Myocyte (in vitro differentiated cells): ENCODE measurements at regions not wholly inside any gene's neighbourhood (a gene's known extent, or its start where the extent isn't known, plus 50 kb on each side); places are given as distances from the start of the nearest gene placed in this dataset.

Source experiments
- DNase-seq: peaks from one replicate; pipeline ENCODE4 v3.0.0-alpha.2; 2012; ENCODE audit warnings: low read depth

GRCh38 chr2:220202066-220202465 is 574.6 kb downstream of the SLC4A3 start:
- no peak for DNase-seq

DNA sequence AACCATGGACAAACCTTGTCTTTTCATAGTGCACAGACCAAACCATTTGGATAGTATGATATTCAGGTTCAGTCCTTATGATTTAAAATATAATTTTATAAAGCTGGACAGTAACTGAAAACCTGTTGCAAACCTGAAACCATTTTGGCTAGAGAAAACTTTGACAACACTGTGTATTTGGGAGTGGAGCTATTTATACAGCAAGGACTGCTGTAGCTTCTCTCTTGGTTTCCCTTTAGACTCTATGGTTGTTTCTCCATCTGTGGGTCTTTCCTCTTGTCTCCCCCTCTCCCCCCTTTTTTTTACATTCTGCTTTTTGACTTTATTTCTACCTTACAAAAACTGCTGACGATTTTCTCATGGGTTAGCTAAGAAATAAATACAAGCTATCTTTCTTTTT is 581.7 kb downstream of the SLC4A3 start:
- DNase-seq: no peak

- no peak for DNase-seq
Measured at GRCh38 chr2:220209751-220210150, 582.3 kb downstream of the SLC4A3 start.

GRCh38 chr2:220212296-220213080 is 585.1 kb downstream of the SLC4A3 start:
- no peak for DNase-seq

DNA sequence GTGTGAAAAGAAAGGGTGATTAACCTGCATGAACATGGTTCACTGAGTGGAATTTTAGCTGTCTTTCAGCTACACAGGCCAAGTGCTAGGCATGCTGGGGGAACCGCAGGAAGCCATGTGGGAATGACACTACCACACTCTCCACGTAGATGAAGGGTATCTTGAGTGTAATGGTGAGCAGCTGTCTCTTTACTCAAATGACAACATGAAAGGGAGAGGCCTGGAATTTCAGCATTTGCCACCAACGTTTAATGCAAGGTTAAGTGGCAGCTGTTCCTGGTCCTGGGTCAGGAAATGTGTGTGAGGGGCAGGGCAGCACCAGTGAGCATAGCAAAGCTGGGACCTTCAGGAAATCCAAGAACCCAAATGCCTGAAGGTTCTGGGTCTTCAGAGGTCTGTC is 588.4 kb downstream of the SLC4A3 start:
- DNase-seq: peak; percentile 98

DNA sequence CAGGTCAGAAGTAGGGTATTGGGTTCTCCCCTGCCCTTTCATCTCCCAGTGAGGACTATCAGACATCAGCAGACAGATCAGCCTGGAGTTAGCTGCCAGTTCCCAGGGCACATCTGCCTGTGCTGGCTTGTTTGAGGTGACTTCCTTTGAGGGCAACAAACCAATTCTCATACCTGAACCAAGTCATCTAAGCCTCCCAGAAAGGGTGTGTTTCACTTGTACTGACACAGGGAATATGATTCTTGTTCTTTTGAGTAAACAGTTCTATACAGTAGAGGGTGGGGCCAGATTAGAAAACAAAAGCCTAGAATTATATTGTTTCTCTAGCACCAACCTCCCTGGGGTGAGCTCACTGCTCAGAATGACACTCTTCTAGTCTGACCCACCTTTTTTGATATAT is 591.9 kb downstream of the SLC4A3 start:
- no peak for DNase-seq

DNA sequence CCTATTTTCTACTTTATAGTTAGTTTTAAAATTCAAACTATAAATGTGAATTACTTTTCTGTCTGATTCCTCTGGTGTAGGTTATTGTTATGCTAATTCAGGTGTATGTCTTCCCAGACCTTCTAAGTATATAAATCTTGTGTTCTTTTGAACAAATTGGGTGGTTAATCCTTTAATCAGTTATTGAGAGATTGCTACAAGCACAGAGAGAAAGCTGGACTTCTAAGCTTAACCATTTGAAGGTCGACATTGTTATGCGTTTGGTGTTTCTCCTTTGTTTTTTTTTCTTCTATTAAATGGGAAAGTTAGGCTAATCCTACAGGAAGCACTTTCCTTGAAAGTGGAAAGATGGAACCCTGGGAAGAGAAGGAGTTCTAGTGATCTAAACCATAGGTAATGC is 592.6 kb downstream of the SLC4A3 start:
- no peak for DNase-seq

DNA sequence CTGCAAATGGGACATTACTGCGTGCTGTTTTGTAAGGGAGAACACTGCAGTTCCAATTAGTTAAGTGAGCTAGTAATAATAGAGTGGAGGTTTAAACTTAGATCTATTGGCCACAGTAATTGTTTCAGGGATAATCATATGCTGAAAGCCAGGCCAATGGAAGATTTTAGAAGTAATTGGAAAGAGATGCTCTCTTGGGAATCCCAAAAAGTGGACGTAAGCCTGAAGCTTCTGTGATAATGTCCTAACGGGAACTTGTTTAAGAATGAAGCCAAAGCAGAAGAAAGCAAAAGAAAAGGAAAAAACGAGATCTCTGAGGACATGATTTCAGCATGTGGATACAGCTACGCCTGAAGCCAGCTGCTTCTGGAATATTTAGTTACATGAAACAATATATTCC is 594.6 kb downstream of the SLC4A3 start:
- no peak for DNase-seq

DNA sequence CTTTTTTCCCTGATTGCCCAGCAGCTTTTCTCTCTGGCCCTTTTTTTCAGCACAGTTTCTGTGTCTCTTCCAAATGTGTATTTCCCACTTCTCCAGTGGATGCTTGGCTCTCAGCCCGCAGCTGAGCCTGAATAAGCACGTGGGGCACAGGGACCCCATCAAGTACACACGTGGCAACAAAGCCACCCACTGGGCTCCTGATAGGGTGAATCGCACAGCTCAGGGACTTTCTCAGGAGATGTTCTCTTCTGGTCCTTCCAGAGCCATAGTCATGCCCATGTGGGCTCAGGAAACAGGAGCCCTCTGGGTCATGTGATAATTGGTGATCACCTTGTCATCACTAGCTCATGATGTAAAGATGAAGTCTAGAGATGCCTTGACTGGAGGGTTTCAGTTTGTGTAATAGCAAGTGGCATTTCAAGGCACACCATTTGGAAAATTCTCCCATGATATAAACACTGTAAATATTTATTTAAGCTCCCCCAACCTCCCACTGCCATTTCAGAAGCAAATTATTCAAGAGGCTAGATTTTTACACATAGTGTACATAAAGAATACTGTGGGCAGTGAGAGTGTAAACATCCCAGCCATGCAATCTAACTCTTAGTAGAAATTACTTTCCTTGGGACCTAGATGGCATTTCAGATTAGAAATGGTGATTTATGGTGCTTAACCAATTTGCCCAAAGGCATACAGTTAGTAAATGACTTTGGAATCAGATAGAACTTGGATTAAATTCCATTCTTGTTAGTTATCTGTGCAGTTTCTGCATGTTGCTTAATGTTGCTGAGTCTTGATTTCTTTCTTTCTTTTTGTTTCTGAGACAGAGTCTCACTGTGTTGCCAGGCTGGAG is 597.5 kb downstream of the SLC4A3 start:
- no peak for DNase-seq

GRCh38 chr2:220226076-220226475 is 598.6 kb downstream of the SLC4A3 start:
- no peak for DNase-seq

GRCh38 chr2:220226546-220226945 is 599.1 kb downstream of the SLC4A3 start:
- DNase-seq: no peak

- DNase-seq: peak; percentile 42
Measured at GRCh38 chr2:220227266-220227920, 600.0 kb downstream of the SLC4A3 start.

DNA sequence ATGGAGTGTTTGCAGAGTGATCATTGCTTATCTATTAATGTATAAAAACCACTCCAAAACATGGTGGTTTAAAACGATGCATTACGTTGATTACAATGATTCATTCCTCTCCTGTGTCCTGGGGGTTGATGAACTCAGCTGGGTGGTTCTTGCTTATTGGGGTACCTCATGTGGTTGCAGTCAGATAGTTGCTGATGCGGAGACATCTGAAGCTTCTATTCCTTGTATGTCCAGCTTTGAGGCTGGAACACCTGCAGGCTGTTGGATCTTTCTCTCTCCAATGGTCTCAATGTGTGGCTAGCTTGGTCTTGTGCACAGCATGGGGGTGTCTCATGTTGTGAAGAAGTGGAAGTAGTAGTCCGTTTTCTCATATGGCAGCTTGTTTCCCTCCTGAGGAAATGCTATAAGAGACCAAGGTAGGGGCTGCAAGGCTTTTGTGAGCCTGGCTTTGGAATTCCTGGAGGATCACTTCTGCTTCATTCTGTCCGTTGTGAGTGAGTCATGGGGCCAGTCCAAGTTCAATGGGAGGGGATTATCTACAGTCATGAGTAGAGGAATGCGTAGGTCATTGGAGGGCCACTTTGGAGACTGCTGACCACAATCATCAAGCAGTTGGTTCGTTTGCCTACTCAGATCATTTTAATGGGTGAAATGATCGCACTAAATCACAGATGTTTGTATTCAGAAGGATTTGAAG is 601.0 kb downstream of the SLC4A3 start:
- DNase-seq: peak; percentile 94

DNA sequence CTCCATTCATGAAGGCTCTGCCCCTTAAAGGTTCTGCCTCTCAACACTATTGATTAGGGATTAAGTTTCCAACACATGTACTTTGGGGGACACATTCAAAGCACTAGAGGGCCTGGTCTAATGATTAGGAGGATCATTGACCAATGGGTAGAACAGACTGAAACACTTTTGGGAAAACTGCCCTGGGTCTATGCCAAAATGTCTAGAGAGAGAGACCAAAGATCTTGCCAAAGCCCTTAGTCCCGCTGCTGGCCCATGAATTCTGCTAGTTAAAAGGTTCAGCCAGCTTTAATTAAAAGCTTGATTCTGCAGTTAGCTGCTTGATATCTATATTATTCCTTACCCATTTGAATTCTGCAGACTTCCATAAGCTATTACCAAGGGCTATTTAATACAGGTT is 613.2 kb downstream of the SLC4A3 start:
- DNase-seq: no peak

DNA sequence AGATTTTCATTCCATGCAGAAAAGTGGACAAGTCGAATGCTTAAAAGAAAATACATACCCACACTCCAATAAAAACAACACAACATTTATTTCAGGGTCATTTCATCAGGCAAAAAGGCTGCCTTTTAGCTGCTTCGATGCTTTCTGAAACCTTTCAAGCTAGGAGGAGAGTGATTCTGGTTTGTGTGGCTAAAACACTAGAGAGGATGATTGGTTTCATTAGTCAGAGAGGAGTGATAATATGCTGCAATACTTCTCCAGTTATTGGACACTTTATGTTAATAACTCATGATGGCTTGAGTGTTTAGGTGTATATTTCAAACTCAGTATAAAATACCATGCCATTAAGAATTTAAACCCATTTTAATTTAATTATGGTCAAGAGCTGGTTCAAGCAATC is 614.0 kb downstream of the SLC4A3 start:
- no peak for DNase-seq

DNA sequence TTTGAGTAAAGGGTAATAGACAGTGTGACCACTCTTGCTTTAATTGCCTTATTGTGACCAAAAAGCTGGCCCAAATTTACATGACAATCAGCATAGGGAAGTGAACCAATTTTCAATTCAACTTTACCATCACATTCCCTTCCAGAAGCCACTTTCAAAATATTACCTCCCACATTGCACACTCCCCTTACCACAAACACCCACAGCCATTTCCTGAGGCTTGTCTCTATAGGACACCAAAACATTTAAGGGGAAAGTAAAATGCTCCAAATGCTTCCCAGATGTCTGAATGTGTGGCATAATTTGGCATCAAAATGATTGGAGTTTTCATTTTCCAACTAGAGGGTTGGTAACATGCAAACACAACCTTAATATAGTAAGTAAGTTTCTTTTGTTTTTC is 616.1 kb downstream of the SLC4A3 start:
- DNase-seq: no peak

DNA sequence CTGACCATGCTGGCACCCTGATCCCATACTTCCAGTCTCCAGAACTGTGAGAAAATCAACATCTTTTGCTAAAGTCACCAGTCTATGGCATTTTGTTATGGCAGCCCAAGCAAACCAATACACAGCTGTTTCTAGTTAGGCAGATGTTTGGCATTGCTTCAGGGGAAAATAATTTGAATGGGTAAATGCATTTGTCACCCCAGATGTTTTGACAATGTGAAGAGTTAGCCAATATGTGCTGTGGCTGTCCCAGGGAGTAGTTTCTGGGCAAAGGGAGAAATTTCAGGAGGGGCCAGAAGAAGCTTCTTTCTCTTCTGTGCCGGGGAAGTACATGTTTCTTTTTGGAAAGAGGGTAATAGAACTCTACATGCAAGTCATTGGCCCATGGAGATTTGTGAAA is 619.0 kb downstream of the SLC4A3 start:
- DNase-seq: no peak

DNA sequence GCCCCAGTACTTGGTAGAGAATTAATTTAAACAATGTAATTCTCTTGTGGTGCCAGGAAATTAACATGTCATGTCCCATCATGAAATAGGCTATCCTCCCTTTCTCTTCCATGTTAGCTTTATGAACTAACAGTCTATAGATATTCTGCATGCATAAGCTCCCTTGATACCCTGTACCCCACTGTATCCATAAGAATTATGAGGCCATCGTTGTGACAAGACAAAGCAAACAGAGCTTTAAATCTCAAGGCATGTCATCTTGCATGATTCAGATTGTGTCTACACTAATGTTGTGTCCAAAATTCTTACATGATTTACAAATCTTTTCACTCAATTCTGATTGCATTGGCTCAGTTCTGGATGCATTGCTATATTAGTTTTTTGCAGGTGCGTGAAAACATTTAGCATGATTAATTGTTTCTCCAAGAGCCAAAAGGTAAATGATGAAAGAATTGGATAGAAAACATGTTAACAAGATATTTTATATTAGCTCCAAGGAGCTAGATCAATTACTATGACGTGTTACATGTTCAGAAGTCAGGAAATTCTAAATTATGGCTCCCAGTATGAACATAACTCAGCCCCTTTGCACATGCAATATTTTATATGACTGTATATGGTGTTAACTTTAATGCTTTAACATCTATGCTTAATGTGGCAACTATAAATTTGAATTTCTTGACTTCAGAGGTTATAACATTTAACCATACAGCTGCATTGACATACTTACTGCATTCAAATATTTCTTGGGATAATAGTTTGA is 620.3 kb downstream of the SLC4A3 start:
- no peak for DNase-seq

GRCh38 chr2:220259662-220260061 is 632.2 kb downstream of the SLC4A3 start:
- DNase-seq: peak; percentile 65

GRCh38 chr2:220263300-220263699 is 635.9 kb downstream of the SLC4A3 start:
- no peak for DNase-seq

DNA sequence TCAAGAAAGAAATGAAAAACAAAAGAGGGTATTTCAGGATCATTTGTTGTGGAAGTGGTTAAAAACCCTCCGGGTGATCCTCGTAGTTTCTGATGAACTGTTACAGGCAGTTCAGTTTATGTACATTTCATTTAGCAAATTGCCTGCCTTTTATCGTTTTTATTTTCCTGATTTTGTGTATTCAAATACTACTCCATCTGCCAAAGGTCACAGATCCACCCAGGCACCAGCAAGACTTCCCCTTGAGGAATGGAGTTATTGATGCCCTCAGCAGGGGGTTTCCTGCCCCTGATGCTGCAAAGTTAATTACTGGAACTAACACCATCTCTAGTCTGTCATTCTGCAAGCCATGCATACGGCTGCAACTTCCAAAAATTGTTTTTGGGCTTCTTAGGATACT is 641.9 kb downstream of the SLC4A3 start:
- no peak for DNase-seq
